ENCODE measurements at regions not wholly inside any gene's neighbourhood (a gene's known extent, or its start where the extent isn't known, plus 50 kb on each side); places are given as distances from the start of the nearest gene placed in this dataset.

DNA sequence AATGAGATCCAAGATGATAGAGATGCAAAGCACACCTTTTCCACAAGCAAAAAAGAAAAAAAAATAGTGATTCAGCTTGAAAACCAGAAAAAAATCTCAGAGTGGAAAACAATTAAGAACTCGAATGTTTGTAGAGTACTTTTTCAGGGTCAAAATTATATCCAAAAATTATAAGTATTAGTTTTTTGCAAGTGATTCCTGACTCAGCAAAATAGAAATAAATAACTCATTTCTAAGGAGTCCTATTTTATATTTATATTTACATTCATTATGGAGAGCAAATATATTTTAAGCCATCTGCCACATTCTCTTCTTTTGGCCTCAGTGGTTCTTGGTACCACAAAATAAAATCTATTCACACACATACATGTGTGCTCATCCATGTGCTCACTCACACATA is 1011.8 kb upstream of the ARRDC3 start:
- TF ChIP-seq POLR2AphosphoS5 (IDR thresholded peaks at IDR 0.05), result no peak
- TF ChIP-seq EZH2 (IDR thresholded peaks at IDR 0.05; ENCODE audit: borderline replicate concordance, insufficient read depth, low read length, poor library complexity, severe bottlenecking), result no peak
- no peak for TF ChIP-seq MXI1 (conservative IDR thresholded peaks at IDR 0.05; ENCODE audit: poor library complexity, severe bottlenecking)
- TF ChIP-seq, protein P1, sequence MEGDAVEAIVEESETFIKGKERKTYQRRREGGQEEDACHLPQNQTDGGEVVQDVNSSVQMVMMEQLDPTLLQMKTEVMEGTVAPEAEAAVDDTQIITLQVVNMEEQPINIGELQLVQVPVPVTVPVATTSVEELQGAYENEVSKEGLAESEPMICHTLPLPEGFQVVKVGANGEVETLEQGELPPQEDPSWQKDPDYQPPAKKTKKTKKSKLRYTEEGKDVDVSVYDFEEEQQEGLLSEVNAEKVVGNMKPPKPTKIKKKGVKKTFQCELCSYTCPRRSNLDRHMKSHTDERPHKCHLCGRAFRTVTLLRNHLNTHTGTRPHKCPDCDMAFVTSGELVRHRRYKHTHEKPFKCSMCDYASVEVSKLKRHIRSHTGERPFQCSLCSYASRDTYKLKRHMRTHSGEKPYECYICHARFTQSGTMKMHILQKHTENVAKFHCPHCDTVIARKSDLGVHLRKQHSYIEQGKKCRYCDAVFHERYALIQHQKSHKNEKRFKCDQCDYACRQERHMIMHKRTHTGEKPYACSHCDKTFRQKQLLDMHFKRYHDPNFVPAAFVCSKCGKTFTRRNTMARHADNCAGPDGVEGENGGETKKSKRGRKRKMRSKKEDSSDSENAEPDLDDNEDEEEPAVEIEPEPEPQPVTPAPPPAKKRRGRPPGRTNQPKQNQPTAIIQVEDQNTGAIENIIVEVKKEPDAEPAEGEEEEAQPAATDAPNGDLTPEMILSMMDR (IDR thresholded peaks at IDR 0.05; ENCODE audit: poor library complexity, severe bottlenecking), result no peak
- no peak for TF ChIP-seq RAD21 (conservative IDR thresholded peaks at IDR 0.05)
- TF ChIP-seq EP300 (conservative IDR thresholded peaks at IDR 0.05; ENCODE audit: poor library complexity, severe bottlenecking), result no peak
- TF ChIP-seq, protein P2, sequence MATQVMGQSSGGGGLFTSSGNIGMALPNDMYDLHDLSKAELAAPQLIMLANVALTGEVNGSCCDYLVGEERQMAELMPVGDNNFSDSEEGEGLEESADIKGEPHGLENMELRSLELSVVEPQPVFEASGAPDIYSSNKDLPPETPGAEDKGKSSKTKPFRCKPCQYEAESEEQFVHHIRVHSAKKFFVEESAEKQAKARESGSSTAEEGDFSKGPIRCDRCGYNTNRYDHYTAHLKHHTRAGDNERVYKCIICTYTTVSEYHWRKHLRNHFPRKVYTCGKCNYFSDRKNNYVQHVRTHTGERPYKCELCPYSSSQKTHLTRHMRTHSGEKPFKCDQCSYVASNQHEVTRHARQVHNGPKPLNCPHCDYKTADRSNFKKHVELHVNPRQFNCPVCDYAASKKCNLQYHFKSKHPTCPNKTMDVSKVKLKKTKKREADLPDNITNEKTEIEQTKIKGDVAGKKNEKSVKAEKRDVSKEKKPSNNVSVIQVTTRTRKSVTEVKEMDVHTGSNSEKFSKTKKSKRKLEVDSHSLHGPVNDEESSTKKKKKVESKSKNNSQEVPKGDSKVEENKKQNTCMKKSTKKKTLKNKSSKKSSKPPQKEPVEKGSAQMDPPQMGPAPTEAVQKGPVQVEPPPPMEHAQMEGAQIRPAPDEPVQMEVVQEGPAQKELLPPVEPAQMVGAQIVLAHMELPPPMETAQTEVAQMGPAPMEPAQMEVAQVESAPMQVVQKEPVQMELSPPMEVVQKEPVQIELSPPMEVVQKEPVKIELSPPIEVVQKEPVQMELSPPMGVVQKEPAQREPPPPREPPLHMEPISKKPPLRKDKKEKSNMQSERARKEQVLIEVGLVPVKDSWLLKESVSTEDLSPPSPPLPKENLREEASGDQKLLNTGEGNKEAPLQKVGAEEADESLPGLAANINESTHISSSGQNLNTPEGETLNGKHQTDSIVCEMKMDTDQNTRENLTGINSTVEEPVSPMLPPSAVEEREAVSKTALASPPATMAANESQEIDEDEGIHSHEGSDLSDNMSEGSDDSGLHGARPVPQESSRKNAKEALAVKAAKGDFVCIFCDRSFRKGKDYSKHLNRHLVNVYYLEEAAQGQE (IDR thresholded peaks at IDR 0.05; ENCODE audit: borderline replicate concordance), result no peak
